RWPE1 (cell line): ENCODE measurements at regions not wholly inside any gene's neighbourhood (a gene's known extent, or its start where the extent isn't known, plus 50 kb on each side); places are given as distances from the start of the nearest gene placed in this dataset.

Source experiments
- CTCF ChIA-PET: fragments of 350-600 bp; sonication (Branson Sonifier 250); formaldehyde crosslinking; extraction: SDS; loops from one replicate; lab custom pipeline; 2021; lab: Yijun Ruan, JAX
- POLR2A ChIA-PET: fragments of 400-600 bp; formaldehyde crosslinking; extraction: SDS; loops from one replicate; lab custom pipeline; 2020; ENCODE audit warnings: antibody characterized with exemption; ENCODE audit not compliant: low non-redundant PET; lab: Yijun Ruan, JAX
- DNase-seq: peaks from one replicate; pipeline ENCODE4 v3.0.0; 2012; ENCODE audit warnings: low spot score
- H3K27ac ChIP-seq: fragments of 450-650 bp; 2 replicates; pipeline ENCODE4 v1.5.1; 2017
- CTCF ChIP-seq: fragments of 450-650 bp; conservative IDR thresholded peaks from 2 replicates; pipeline ENCODE4 v1.5.1; 2017; ENCODE audit warnings: low read depth, mild to moderate bottlenecking

GRCh38 chr10:29804025-29804852 is 169.5 kb upstream of the SVIL start:
- no peak for TF ChIP-seq CTCF
- DNase-seq, result peak; percentile 86
- H3K27ac ChIP-seq, result peak overlapping the region; percentile 77

GRCh38 chr10:29802171-29802570 is 167.4 kb upstream of the SVIL start:
- no peak overlapping the region for H3K27ac ChIP-seq
- ChIA-PET POLR2A (no interaction called here), CTCF (no interaction called here)
- DNase-seq, result no peak
- no peak for TF ChIP-seq CTCF

More at GRCh38 chr10:29804025-29804852, 169.5 kb upstream of the SVIL start:
- ChIA-PET POLR2A (no interaction called here), CTCF (interaction anchor here (0.6 kb wide), 1 partner anchor 9 kb away, joined by 4 read pairs; no protein-coding TSS in a partner anchor)

- no peak for TF ChIP-seq CTCF
- ChIA-PET CTCF (interaction anchor here (0.6 kb wide), 1 partner anchor 152 kb away, joined by 4 read pairs; no protein-coding TSS in a partner anchor), POLR2A (no interaction called here)
- no peak overlapping the region for H3K27ac ChIP-seq
- no peak for DNase-seq
These were observed 164.3 kb upstream of the SVIL start for GRCh38 chr10:29798921-29799690.

GRCh38 chr10:29797616-29798015 is 162.8 kb upstream of the SVIL start:
- no peak for TF ChIP-seq CTCF
- no peak overlapping the region for H3K27ac ChIP-seq
- DNase-seq, result no peak
- CTCF ChIA-PET, result interaction anchor here (0.5 kb wide), 1 partner anchor 74 kb away, joined by 3 read pairs; no protein-coding TSS in a partner anchor
- POLR2A ChIA-PET, result no interaction called here

- POLR2A ChIA-PET, result no interaction called here
These were observed 161.1 kb upstream of the SVIL start for GRCh38 chr10:29795850-29796249.

More at GRCh38 chr10:29795850-29796249, 161.1 kb upstream of the SVIL start:
- CTCF ChIA-PET, result no interaction called here
- DNase-seq, result no peak
- H3K27ac ChIP-seq, result no peak overlapping the region
- no peak for TF ChIP-seq CTCF
